ENCODE measurements at regions not wholly inside any gene's neighbourhood (a gene's known extent, or its start where the extent isn't known, plus 50 kb on each side); places are given as distances from the start of the nearest gene placed in this dataset.

DNA sequence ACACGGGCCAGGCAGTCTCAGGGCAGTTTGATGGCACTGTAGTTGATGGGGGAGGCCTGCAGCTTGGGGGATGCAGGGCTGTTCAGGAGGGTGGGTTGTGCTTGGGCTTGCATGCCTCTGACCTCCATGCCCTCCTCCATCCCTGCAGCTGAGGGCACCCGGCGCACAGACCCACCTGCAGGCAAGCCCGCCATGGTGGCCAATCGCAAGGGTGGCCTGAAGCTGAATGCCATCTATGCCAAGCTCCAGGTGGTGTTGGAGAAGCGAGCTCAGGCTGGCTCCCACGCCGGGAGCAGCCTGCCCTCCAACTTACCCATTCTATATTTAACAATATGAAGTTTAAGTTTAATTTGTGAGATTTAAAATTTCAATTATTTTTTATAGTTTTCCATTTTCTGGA lies 228.7 kb upstream of the DPH6 start:
- WGBS, 10 experiments: 81 to 100% (median 92%) methylated on average over 1 to 7 of the region's 8 CpGs; no CpG with 5 or more reads in 2 of the 10 experiments
- H3K4me3 ChIP-seq: no peak overlapping the region
- no peak overlapping the region for H3K27ac ChIP-seq
- in situ Hi-C loops (cut with MboI; ENCODE audit: low pct_unique_long_range_greater_than_20kb in 2 of 9, low sequenced_read_pairs in 9 of 9, unreplicated experiment in 9 of 9): loop anchor here in 1 of 9 experiments (25.0 kb wide), 1 partner anchor 1338 kb away; the partner anchor contains the start of gene MEIS2
- peaks cover 4 to 38% of the 10 kb centered on the region in 2 donors for H3K4me1 ChIP-seq (replicated peaks in 1 of 2)
- no peak for ATAC-seq (replicated peaks in 6 of 8)

DNA sequence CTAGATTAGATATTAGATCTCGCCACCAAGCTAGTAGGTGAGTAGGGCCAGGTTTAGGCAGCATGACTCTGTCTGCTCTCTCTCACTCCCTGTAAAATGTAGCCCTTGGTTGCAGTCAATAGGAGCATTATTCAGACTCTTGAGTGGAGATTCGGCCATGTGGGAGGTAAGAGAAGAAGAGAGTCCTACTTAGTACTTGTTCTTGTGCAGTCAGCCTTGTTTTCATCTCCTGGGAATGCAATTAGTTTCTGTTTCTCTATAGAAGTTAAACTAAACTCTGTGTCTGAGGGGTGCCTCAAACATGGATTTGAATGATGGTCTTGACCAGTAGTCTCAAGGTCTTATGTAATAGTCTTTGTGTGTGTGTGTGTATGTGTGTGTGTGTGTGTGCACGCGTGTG lies 229.5 kb upstream of the DPH6 start:
- in situ Hi-C loops (cut with MboI; ENCODE audit: low pct_unique_long_range_greater_than_20kb in 2 of 9, low sequenced_read_pairs in 9 of 9, unreplicated experiment in 9 of 9): no loop called here
- 40 to 100% (median 100%) methylated on average over 1 to 4 of the region's 4 CpGs; no CpG with 5 or more reads in 2 of the 10 experiments for WGBS, 10 experiments
- no peak overlapping the region for H3K4me3 ChIP-seq

DNA sequence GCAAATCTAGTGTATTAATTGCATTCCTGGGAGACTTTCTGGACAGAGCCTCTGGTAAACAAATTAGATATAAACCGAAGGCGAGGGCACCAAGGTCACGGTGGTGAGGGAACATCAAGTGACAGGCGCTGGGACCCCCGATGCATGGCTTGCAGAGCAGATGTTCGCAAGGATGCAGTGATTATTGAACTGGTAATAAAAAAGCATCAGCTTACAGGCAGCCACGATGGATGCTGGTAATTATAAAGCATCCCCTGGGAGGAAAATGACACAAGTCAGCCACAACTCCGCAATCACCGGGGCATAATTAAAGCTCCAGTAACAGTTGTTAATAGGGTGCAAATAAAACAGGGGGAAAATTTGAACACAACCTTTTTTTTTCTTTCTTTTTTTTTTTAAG lies 231.1 kb upstream of the DPH6 start:
- H3K4me1 ChIP-seq (replicated peaks in 1 of 2): peaks cover 4 to 38% of the 10 kb centered on the region in 2 donors
- no peak overlapping the region for H3K27ac ChIP-seq
- no peak overlapping the region for H3K4me3 ChIP-seq
- in situ Hi-C loops (cut with MboI; ENCODE audit: low pct_unique_long_range_greater_than_20kb in 2 of 9, low sequenced_read_pairs in 9 of 9, unreplicated experiment in 9 of 9): no loop called here
- ATAC-seq (replicated peaks in 6 of 8): peak in 5 of 8 experiments; percentile 69 to 98 (median 94)
- 34 to 85% (median 62%) methylated on average over 4 to 9 of the region's 9 CpGs; no CpG with 5 or more reads in 1 of the 10 experiments for WGBS, 10 experiments

More for the DNA sequence above, 229.5 kb upstream of the DPH6 start:
- Histone ChIP-seq H3K27ac (no peak overlapping the region), H3K4me1 (replicated peaks in 1 of 2) (peaks cover 4 to 38% of the 10 kb centered on the region in 2 donors)
- no peak for ATAC-seq (replicated peaks in 6 of 8)

DNA sequence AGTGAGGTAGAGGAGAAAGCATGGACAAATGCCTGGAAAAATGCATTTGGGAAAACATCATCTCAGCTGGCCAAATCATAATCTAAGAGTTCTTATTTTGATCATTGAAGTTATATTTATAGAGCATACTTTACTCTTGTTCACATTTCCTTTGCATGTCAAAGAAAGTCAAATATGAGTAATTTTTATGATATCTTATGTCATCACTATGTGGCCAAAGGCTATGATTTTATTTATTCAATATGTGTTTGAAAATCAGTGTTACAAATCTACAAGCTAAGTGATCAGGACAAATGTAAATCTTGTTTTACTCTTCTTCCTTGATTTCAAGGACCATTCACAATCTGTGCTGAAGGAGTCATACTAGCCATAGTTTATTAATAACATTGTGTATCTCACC lies 237.2 kb upstream of the DPH6 start:
- Histone ChIP-seq H3K27ac (no peak overlapping the region), H3K4me3 (no peak overlapping the region), H3K4me1 (replicated peaks in 1 of 2) (peaks cover 0 to 29% of the 10 kb centered on the region in 2 donors)
- in situ Hi-C loops (cut with MboI; ENCODE audit: low pct_unique_long_range_greater_than_20kb in 2 of 9, low sequenced_read_pairs in 9 of 9, unreplicated experiment in 9 of 9): no loop called here
- ATAC-seq (replicated peaks in 6 of 8): no peak

DNA sequence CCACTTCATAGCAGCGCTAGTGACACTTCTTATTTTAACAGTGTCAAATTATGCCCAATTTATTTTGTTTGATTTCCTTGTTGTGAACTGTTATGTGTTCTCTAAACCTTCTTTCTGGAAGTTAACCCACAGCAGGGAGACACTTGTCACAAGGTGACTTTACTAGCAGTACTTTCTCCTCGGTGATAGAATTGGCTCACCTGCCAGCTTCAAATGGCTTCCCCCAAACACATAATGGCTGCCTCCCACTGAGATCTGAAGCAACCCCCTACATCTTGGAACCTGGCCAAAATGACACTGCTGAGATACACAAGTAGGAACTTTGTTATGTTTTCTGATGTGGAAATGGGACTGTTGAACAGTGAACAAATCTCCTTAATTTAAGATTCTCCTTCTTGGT lies 238.8 kb upstream of the DPH6 start:
- ATAC-seq (replicated peaks in 6 of 8): peak in 1 of 8 experiments; percentile 23
- Histone ChIP-seq H3K27ac (no peak overlapping the region), H3K4me1 (replicated peaks in 1 of 2) (peaks cover 0 to 17% of the 10 kb centered on the region in 2 donors), H3K4me3 (no peak overlapping the region)
- 33 to 100% (median 78%) methylated on average over 1 to 2 of the region's 2 CpGs for WGBS, 10 experiments
- in situ Hi-C loops (cut with MboI; ENCODE audit: low pct_unique_long_range_greater_than_20kb in 2 of 9, low sequenced_read_pairs in 9 of 9, unreplicated experiment in 9 of 9): no loop called here

DNA sequence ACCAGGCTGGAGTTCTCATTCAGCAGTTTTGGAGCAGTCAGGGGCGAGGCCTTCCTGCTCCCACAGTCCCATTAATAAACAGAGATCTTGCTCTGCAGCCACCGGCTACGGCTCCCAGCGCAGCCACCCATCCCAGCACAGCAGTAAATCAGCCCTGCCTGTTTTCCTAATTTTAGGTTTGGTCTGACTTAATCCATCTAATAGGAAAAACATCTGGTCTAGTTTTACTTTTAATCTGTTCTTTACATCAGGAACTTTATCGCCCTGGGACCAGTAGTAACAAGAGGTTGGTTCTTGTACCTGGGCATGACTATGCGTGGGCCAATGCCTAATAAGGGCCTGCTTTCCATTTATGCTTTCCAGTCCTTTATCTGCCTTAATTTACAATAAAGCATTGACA lies 264.0 kb upstream of the DPH6 start:
- 33 to 97% (median 83%) methylated on average over 1 to 6 of the region's 6 CpGs; no CpG with 5 or more reads in 3 of the 10 experiments for WGBS, 10 experiments
- no peak overlapping the region for H3K4me3 ChIP-seq

DNA sequence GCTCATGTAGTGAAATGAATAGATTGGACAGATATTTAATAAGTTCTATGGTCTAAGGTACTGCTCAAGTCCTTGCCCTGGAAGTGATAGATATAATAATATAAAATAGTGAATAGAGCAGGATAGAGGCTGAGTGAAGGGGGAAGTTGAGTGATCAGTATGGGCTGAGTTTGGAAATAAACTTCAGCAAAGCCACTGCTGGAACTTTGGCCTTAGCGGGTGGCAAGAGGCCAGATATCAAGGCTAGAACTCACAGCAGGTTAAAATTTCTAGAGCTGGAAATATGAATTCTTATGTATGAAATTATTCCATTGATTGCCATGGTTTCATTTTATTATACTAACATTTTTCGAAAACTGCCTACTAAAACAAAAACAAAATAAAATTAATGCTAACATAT lies 267.6 kb upstream of the DPH6 start:
- in situ Hi-C loops (cut with MboI; ENCODE audit: low pct_unique_long_range_greater_than_20kb in 2 of 9, low sequenced_read_pairs in 9 of 9, unreplicated experiment in 9 of 9): no loop called here
- Histone ChIP-seq H3K4me1 (replicated peaks in 1 of 2) (peaks cover 0 to 30% of the 10 kb centered on the region in 2 donors), H3K4me3 (no peak overlapping the region), H3K27ac (no peak overlapping the region)
- no peak for ATAC-seq (replicated peaks in 6 of 8)
- WGBS, 10 experiments: 56 to 100% (median 100%) methylated on average over 1 to 2 of the region's 2 CpGs; no CpG with 5 or more reads in 1 of the 10 experiments

More for the DNA sequence above, 264.0 kb upstream of the DPH6 start:
- H3K4me1 ChIP-seq (replicated peaks in 1 of 2): peaks cover 0 to 9% of the 10 kb centered on the region in 2 donors
- in situ Hi-C loops (cut with MboI; ENCODE audit: low pct_unique_long_range_greater_than_20kb in 2 of 9, low sequenced_read_pairs in 9 of 9, unreplicated experiment in 9 of 9): no loop called here
- ATAC-seq (replicated peaks in 6 of 8): no peak
- no peak overlapping the region for H3K27ac ChIP-seq

DNA sequence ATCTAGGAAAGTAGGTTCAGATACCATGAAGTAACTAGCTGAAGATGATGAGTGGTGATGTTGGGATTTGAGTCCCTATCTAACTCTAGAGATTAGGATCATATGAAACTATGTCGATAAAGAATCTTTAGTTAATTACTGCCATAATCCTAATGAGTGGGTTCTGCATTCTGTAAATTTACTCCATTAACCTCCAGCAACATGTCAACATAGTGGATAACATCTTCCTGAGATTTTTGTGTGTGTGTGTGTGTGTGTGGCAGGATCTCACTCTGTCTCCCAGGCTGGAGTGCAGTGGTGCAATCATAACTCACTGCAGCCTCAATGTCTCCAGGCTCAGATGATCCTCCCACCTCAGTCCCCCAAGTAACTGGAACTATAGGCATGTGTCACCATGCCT lies 272.9 kb upstream of the DPH6 start:
- in situ Hi-C loops (cut with MboI; ENCODE audit: low pct_unique_long_range_greater_than_20kb in 2 of 9, low sequenced_read_pairs in 9 of 9, unreplicated experiment in 9 of 9): no loop called here
- peaks cover 0 to 22% of the 10 kb centered on the region in 2 donors for H3K4me1 ChIP-seq (replicated peaks in 1 of 2)
- no peak overlapping the region for H3K27ac ChIP-seq
- 60 to 100% (median 80%) methylated on average over 1 of the region's 1 CpG; no CpG with 5 or more reads in 4 of the 10 experiments for WGBS, 10 experiments
- no peak for ATAC-seq (replicated peaks in 6 of 8)
- H3K4me3 ChIP-seq: no peak overlapping the region

DNA sequence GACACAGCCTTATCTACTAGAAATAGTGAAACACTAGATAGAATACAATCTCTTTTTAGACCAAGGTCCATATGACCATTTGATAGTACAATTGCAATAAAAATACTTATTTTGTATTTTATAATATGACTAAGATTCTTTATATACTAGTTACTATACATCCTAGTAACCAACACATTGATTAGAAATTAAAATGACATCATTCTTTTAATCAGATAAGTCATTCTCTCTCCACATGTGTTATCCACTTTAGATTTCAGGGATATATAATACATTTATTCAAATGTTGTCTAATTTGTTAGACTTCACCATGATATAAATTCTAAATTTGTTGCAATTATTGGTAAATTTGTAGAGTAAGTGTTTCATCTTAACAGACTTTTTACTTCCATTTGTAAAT lies 276.2 kb upstream of the DPH6 start:
- H3K27ac ChIP-seq: no peak overlapping the region

DNA sequence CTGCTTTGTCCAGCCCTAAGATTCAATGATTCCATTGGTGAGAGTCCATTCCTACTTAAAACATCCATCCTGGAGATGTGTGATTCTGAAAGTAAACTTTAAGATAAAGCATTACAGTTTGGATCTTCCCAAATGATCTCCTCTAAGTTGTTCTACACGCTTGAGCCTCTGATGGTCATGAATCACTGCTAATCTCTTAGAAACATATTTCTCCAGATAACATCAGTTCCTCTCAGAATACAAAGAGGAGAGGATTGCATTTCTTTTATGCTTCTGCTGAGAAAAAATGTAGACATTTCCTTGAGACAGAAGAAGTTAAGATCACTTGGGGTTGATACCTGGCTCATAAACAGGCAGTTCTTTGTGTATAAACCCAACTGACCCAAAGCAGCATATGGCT lies 281.2 kb upstream of the DPH6 start:
- in situ Hi-C loops (cut with MboI; ENCODE audit: low pct_unique_long_range_greater_than_20kb in 2 of 9, low sequenced_read_pairs in 9 of 9, unreplicated experiment in 9 of 9): no loop called here
- 86 to 100% (median 100%) methylated on average over 1 of the region's 1 CpG; no CpG with 5 or more reads in 7 of the 10 experiments for WGBS, 10 experiments
- Histone ChIP-seq H3K4me1 (replicated peaks in 1 of 2) (peaks cover 0 to 18% of the 10 kb centered on the region in 2 donors), H3K27ac (no peak overlapping the region), H3K4me3 (no peak overlapping the region)
- ATAC-seq (replicated peaks in 6 of 8): no peak

More for the DNA sequence above, 276.2 kb upstream of the DPH6 start:
- ATAC-seq (replicated peaks in 6 of 8): no peak
- Histone ChIP-seq H3K4me1 (replicated peaks in 1 of 2) (peaks cover 0 to under 1% of the 10 kb centered on the region in 2 donors), H3K4me3 (no peak overlapping the region)
- in situ Hi-C loops (cut with MboI; ENCODE audit: low pct_unique_long_range_greater_than_20kb in 2 of 9, low sequenced_read_pairs in 9 of 9, unreplicated experiment in 9 of 9): no loop called here

DNA sequence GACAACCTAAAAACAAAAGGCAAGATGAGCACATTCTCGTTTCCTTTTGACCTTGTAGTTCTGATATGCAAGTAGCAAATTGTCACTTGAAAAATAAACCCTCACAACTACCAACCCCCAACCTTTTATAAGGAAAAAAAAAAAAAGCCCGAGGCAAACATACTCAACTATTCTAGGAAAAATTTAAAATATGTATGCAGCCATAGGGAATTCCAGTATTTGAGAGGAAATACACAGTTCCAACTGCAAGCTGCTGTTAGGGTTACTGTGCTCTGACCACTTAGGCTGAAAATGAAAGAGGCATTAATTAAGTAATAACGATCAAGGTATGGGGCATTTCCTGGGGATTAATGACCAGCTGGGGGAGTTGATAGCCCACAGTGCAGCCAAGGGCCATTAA lies 281.9 kb upstream of the DPH6 start:
- Histone ChIP-seq H3K4me1 (replicated peaks in 1 of 2) (peaks cover 0 to 18% of the 10 kb centered on the region in 2 donors), H3K4me3 (no peak overlapping the region), H3K27ac (no peak overlapping the region)
- 10 to 94% (median 63%) methylated on average over 2 to 3 of the region's 3 CpGs; no CpG with 5 or more reads in 1 of the 10 experiments for WGBS, 10 experiments
- in situ Hi-C loops (cut with MboI; ENCODE audit: low pct_unique_long_range_greater_than_20kb in 2 of 9, low sequenced_read_pairs in 9 of 9, unreplicated experiment in 9 of 9): no loop called here
- peak in 1 of 8 experiments; percentile 44 for ATAC-seq (replicated peaks in 6 of 8)

DNA sequence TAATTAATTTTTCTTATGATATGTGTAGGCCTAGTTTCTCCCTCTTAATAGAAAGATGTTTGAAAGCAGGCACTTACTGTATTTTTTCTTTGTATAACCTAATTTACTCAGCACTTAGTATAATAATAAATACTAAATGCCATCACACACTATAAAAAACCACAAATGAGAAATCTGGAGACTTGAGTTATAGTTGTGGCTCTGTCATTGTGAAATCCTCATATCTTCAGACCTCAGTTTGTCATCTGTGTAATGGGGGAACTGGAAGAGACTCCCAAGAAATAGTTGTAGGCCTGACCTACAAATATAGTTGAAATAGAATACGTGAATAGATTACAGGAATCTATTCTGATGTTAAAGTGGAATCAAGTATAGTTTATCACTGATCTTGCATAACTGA lies 287.6 kb upstream of the DPH6 start:
- no peak for ATAC-seq (replicated peaks in 6 of 8)
- in situ Hi-C loops (cut with MboI; ENCODE audit: low pct_unique_long_range_greater_than_20kb in 2 of 9, low sequenced_read_pairs in 9 of 9, unreplicated experiment in 9 of 9): no loop called here
- 71 to 100% (median 94%) methylated on average over 1 of the region's 1 CpG; no CpG with 5 or more reads in 2 of the 10 experiments for WGBS, 10 experiments
- H3K27ac ChIP-seq: no peak overlapping the region
- H3K4me3 ChIP-seq: no peak overlapping the region
- peaks cover 0 to 6% of the 10 kb centered on the region in 2 donors for H3K4me1 ChIP-seq (replicated peaks in 1 of 2)

DNA sequence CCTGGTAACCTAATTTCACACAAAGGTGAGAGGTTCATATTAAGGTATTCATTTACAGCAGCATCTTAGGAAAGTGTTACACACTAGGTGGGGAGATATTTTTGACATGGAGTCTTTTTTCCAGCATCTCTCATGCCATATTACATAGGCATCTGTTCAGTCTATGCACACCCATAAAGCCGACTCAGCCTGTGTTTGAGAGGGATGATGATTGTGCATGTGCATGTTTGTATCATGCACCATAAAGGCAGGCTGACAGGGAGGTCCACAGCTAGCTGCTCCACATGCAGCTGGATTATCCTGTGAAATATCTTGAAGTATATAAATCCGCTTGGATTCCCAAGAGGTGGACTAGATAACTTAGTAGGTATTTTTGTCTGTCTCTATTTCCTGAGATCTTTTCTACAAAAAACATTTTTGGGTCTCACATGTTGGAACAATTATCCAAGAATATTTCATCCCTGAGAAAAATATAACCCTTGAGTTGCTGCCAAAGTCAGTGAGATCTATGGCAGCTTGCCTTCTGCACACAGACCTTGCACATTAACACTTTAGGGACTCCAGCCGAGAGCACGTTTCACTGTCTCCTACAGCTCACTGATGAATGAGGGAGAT lies 288.4 kb upstream of the DPH6 start:
- Histone ChIP-seq H3K4me3 (no peak overlapping the region), H3K4me1 (replicated peaks in 1 of 2) (peaks cover 0 to 2% of the 10 kb centered on the region in 2 donors), H3K27ac (no peak overlapping the region)
- in situ Hi-C loops (cut with MboI; ENCODE audit: low pct_unique_long_range_greater_than_20kb in 2 of 9, low sequenced_read_pairs in 9 of 9, unreplicated experiment in 9 of 9): no loop called here
- peak in 5 of 8 experiments; percentile 23 to 60 (median 42) for ATAC-seq (replicated peaks in 6 of 8)
- WGBS, 10 experiments: 0 to 100% (median 79%) methylated on average over 1 to 4 of the region's 4 CpGs; no CpG with 5 or more reads in 1 of the 10 experiments

DNA sequence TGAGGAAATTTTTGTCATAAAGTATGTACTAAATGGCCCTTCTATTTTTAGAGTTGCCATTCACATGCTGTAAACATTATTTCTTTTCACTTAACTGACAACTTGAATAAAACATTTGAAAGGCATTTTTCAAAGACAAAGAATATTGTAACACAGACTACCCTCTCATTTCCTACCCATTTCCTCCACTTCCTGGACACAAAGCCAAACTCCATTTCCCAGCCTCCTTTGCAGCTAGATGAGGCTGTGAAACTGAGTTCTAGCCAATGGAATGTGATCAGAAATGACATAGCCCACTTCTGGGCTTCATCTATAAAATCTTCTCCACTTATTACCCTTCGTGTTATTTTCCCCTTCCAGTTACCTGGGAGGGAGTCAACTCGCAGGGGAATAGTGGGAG lies 288.9 kb upstream of the DPH6 start:
- 53 to 100% (median 81%) methylated on average over 1 to 2 of the region's 2 CpGs; no CpG with 5 or more reads in 4 of the 10 experiments for WGBS, 10 experiments
- in situ Hi-C loops (cut with MboI; ENCODE audit: low pct_unique_long_range_greater_than_20kb in 2 of 9, low sequenced_read_pairs in 9 of 9, unreplicated experiment in 9 of 9): no loop called here
- H3K4me1 ChIP-seq (replicated peaks in 1 of 2): peaks cover 0 to 2% of the 10 kb centered on the region in 2 donors
- ATAC-seq (replicated peaks in 6 of 8): no peak
- no peak overlapping the region for H3K4me3 ChIP-seq
- H3K27ac ChIP-seq: no peak overlapping the region
